HG03280 (cell line): ENCODE measurements at regions not wholly inside any gene's neighbourhood (a gene's known extent, or its start where the extent isn't known, plus 50 kb on each side); places are given as distances from the start of the nearest gene placed in this dataset.

Experiments used
- ATAC-seq: cut with Tn5 transposase; IDR thresholded peaks from one replicate; pipeline ENCODE4 v1.9.1; 2021; ENCODE audit warnings: mild to moderate bottlenecking, moderate library complexity; ENCODE audit not compliant: unreplicated experiment

GRCh38 chr9:115643948-115644727 is 509.5 kb upstream of the PAPPA start:
- ATAC-seq = no peak

GRCh38 chr9:115649991-115650472 is 503.6 kb upstream of the PAPPA start:
- ATAC-seq = no peak

- no peak for ATAC-seq
These were observed 502.8 kb upstream of the PAPPA start for GRCh38 chr9:115650768-115651167.

- no peak for ATAC-seq
These were observed 502.1 kb upstream of the PAPPA start for GRCh38 chr9:115651461-115651860.

GRCh38 chr9:115653171-115653606 is 500.4 kb upstream of the PAPPA start:
- no peak for ATAC-seq

GRCh38 chr9:115657695-115658094 is 495.9 kb upstream of the PAPPA start:
- ATAC-seq = no peak

GRCh38 chr9:115665519-115665918 is 488.1 kb upstream of the PAPPA start:
- ATAC-seq = no peak

- no peak for ATAC-seq
These were observed 485.1 kb upstream of the PAPPA start for GRCh38 chr9:115668521-115668920.

- no peak for ATAC-seq
These were observed 482.2 kb upstream of the PAPPA start for GRCh38 chr9:115671236-115671962.

GRCh38 chr9:115671963-115672305 is 481.7 kb upstream of the PAPPA start:
- no peak for ATAC-seq

- ATAC-seq = no peak
These were observed 480.9 kb upstream of the PAPPA start for GRCh38 chr9:115672477-115673316.

GRCh38 chr9:115673599-115673998 is 480.0 kb upstream of the PAPPA start:
- ATAC-seq = no peak

- ATAC-seq = no peak
These were observed 479.5 kb upstream of the PAPPA start for GRCh38 chr9:115674091-115674490.

GRCh38 chr9:115675834-115676233 is 477.8 kb upstream of the PAPPA start:
- no peak for ATAC-seq

- ATAC-seq = no peak
These were observed 473.4 kb upstream of the PAPPA start for GRCh38 chr9:115680231-115680630.

- no peak for ATAC-seq
These were observed 472.0 kb upstream of the PAPPA start for GRCh38 chr9:115681585-115681984.

- no peak for ATAC-seq
These were observed 467.5 kb upstream of the PAPPA start for GRCh38 chr9:115686069-115686468.

- no peak for ATAC-seq
These were observed 466.2 kb upstream of the PAPPA start for GRCh38 chr9:115687356-115687755.

- ATAC-seq = no peak
These were observed 464.3 kb upstream of the PAPPA start for GRCh38 chr9:115689331-115689730.

GRCh38 chr9:115690786-115691496 is 462.6 kb upstream of the PAPPA start:
- ATAC-seq = no peak

GRCh38 chr9:115691693-115692092 is 461.9 kb upstream of the PAPPA start:
- ATAC-seq = no peak
